HG03575 (cell line): ENCODE measurements at regions not wholly inside any gene's neighbourhood (a gene's known extent, or its start where the extent isn't known, plus 50 kb on each side); places are given as distances from the start of the nearest gene placed in this dataset.
"Not testable (repeated sequence)": the region's sequence is repeated elsewhere in the genome, so short reads cannot be mapped to it uniquely, and the experiment has no call there.

Source experiments
- ATAC-seq: cut with Tn5 transposase; IDR thresholded peaks from one replicate; pipeline ENCODE4 v1.9.1; 2021; ENCODE audit not compliant: unreplicated experiment, insufficient number of reproducible peaks, low FRiP score; ENCODE audit errors: extremely low read depth

DNA sequence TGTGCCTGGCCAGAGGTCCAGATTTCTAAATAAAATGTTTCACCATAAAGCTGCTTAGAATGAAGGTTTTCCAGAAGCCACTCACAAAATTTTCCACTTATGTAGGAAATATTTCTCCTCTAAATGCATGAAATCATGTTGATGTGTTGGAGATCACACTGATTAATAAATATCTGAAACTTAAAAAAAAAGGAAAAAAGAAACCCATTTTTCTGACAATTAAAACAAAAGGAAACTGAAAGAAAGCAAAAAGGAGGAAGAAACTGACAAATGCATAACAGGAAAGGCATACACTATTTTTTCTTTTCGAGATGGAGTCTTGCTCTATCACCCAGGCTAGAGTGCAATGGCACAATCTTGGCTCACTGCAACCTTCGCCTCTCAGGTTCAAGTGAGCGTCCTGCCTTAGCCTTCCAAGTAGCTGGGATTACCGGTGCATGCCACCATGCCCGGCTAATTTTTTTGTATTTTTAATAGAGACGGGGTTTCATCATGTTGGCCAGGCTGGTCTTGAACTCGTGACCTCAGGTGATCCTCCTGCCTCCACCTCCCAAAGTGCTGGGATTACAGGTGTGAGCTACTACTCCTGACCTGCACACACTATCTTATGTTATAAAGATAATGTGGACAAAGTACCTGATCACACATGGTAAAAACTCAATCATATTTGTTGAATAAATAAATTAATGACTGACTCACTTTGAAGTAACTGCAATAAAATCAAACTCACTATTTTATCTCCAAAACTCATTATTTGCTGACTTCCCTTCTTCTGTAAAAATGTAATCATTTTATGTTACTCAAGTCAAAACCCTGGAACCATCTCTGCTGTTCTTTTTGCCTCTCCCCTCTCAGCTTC, 149.8 kb upstream of the NR5A2 start:
- no peak for ATAC-seq

DNA sequence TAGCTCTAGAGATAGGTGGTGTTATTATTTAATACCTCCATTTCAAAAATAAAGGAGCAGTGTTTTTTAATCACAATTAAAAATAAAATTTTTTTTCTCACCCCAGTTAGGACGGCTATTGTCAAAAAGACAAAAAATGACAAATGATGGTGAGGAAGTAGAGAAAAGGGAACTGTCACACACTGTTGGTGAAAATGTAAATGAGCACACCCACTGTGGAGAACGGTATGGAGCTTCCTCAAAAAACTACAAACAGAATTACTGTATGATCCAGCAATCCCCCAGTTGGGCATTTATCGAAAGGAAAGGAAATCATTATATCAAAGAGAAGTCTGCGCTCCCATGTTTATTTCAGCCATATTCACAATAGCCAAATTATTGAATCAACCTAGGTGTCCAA, 148.7 kb upstream of the NR5A2 start:
- ATAC-seq = no peak

DNA sequence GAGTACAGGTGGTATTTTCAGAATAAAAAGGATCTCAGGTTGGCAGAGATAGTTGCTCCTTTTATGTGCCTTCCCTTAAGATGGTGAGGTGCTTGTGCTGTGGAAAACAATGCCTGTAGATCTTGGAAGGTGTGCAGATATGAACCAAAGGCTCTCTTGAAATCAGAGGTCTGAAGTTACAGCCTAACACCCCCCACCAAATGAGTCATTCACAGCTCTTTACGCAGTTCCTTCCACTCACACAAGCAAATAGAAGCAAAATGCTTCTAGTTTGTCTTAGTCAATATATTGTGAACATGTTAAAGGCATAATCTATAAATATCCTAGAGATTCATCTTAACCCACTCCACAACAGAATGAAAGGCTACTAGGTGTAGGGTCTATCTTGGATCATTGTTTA, 128.9 kb upstream of the NR5A2 start:
- ATAC-seq = no peak

- ATAC-seq = no peak
Measured at GRCh38 chr1:199901341-199901740, 126.2 kb upstream of the NR5A2 start.

- ATAC-seq = no peak
Measured at GRCh38 chr1:199907361-199907760, 120.1 kb upstream of the NR5A2 start.

GRCh38 chr1:199909137-199909536, 118.4 kb upstream of the NR5A2 start:
- ATAC-seq = no peak

DNA sequence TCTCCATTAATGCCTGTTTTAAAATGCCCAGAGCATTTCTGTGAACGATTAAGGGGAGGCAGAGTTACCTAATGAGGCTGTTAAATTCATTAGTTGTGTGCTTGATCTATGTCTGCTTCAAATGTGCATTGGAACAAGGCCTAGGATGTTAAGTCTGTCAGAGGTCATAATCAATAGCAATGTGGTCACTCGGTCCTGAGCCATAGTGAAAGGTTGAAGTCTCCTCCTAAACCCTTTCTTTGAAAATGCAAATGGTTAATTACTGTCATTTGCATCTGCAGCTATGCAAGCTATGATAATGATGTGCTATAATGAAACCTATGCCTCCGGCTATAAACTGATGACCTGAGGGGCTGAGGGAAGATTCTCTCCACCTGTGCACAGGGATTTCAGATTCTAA, 114.2 kb upstream of the NR5A2 start:
- no peak for ATAC-seq

DNA sequence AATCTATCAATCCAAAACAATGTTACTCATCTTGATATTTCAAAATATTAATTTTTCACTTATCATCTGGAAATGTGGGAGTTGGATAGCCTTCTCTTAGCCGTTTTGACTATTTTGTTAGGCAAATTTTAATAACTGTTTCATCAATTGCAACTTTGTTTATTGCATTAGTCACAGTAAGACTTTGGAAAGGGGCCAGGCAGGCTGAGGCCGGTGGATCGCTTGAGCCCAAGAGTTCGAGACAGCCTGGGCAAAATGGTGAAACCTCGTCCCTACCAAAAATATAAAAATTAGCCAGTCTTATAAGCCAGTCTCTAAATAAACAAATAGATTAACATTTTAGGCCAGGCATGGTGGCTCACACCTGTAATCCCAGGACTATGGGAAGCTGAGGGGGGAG, 113.0 kb upstream of the NR5A2 start:
- no peak for ATAC-seq

DNA sequence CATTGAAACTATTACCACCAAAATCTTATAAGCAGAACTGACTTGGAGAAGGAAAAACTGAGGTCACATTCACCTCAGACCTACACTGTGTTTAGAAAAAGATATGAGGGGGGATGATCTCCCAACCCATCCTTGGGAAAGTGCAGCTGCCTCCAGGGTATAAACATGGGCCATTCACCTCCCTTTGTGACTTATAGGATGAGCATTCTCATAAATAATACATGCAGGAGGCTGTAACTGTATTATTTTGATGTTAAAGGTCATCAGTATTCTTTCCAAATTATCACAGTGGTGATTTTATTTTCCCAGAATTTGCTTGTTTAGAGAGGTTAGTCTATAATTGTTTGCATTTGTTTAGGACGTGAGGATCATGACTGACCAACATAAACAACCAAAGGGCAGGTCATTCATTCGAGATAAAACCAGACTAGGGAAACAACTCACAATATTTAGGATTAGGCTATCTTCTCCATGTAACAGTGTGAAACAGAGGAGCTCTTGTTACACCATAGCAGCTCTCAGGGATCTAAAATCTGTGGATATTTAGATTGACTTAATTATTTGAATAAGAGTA, 109.2 kb upstream of the NR5A2 start:
- no peak for ATAC-seq

DNA sequence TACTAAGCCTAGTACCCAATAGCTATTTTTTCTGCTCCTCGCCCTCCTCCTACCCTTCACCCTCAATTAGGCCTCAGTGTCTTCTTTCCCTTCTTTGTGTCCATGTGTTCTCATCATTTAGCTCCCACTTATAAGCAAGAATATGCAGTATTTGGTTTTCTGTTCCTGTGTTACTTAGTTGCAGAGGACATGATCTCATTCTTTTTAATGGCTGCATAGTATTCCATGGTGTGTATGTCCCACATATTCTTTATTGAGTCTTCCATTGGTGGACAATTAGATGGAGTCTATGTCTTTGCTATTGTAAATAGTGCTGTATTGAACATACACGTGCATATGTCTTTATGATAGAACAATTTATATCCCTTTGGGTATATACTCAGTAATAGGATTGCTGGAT, 106.9 kb upstream of the NR5A2 start:
- no peak for ATAC-seq

DNA sequence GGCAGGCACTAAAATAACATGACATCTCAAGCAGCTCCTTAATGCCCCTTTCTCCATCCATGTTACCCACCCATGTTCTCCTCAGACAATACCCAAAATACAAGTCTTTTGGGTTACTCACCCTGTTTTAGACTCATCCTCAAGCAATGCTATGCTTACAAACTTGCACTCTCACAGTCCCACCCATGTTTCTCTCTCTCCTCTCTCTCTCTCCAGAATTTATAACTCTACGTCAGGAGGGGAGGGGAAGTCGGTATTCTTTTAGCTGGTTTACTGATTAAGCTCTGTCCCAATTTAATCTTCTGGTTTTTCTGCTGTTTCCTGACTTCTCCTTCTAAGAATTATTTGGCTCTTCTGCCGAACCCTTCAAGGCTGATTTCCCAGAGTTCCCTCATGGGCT, 98.0 kb upstream of the NR5A2 start:
- ATAC-seq = no peak

DNA sequence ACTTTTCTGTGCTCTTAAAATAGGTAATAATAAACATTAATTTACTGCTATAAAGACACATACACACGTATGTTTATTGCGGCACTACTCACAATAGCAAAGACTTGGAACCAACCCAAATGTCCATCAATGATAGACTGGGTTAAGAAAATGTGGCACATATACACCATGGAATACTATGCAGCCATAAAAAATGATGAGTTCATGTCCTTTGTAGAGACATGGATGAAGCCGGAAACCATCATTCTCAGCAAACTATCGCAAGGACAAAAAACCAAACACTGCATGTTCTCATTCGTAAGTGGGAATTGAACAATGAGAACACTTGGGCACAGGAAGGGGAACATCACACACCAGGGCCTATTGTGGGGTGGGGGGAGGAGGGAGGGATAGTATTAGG, 97.4 kb upstream of the NR5A2 start:
- ATAC-seq = not testable (repeated sequence)

DNA sequence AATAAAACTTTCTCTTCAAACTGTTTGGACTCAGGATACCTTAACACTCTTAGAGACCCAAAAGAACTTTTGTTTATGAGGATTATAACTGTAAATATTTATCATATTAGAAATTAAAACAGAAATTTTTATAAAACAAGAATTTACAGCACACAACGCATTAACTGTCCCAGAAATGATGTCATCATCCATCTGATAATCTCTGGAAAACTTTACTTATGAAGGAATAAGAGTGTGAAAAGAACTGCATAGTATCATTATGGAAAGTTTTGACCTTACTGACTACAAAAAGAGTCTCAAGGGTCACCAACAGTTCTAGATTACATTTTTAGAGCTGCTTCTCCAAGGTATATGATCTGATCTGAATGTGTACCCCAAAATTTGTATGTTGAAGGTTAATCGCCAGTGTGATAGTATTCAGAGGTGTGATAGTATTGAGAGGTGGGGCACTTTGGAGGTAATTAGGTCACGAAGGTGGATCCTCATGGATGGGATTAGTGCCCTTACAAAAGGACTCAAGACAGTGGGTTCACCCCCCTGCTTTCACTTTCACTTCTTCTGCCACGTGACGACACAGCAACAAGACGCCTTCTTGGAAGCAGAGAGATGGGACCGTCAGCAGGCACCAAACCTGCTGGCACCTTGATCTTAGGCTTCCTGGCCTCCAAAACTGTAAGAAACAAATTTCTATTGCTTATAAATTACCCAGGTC, 95.7 kb upstream of the NR5A2 start:
- ATAC-seq = no peak

GRCh38 chr1:199932462-199932861, 95.0 kb upstream of the NR5A2 start:
- ATAC-seq = no peak

GRCh38 chr1:199936441-199936840, 91.1 kb upstream of the NR5A2 start:
- ATAC-seq = no peak

GRCh38 chr1:199937161-199937560, 90.3 kb upstream of the NR5A2 start:
- ATAC-seq = no peak

GRCh38 chr1:199937661-199938060, 89.8 kb upstream of the NR5A2 start:
- no peak for ATAC-seq

DNA sequence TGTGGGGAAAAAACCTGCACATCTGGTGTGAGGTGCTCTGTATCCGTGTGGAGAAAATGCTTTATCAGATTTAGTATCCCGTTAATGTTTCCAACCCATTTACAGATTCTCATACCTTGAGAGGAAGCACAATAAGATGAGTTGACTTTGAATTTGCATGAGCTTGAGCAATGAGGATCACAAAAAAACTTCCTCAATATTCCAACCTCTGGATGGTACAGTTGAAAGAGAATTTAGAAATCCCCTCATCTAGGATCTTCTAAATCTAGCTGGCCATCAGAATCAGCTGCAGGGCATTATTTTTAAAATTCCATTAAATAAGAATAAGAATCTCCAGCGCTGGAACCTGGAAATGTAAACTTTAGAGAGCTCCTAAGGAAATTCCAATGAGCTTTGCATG, 82.5 kb upstream of the NR5A2 start:
- ATAC-seq = no peak

- ATAC-seq = no peak
Measured at GRCh38 chr1:199945591-199945990, 81.9 kb upstream of the NR5A2 start.
